IPS-18c (cell line): ENCODE measurements at regions not wholly inside any gene's neighbourhood (a gene's known extent, or its start where the extent isn't known, plus 50 kb on each side); places are given as distances from the start of the nearest gene placed in this dataset.
"Not testable (repeated sequence)": the region's sequence is repeated elsewhere in the genome, so short reads cannot be mapped to it uniquely, and the experiment has no call there.

ENCODE experiments used
- H3K4me3 ChIP-seq: 2 replicates; pipeline ENCODE4 v1.7.0; 2013; ENCODE audit warnings: low read depth, mild to moderate bottlenecking, low read length, moderate library complexity; ENCODE audit not compliant: insufficient read depth
- H3K9me3 ChIP-seq: one replicate; pipeline ENCODE4 v1.6.1; 2013; ENCODE audit warnings: mild to moderate bottlenecking, low read length, moderate library complexity; ENCODE audit not compliant: control insufficient read depth, insufficient read depth

DNA sequence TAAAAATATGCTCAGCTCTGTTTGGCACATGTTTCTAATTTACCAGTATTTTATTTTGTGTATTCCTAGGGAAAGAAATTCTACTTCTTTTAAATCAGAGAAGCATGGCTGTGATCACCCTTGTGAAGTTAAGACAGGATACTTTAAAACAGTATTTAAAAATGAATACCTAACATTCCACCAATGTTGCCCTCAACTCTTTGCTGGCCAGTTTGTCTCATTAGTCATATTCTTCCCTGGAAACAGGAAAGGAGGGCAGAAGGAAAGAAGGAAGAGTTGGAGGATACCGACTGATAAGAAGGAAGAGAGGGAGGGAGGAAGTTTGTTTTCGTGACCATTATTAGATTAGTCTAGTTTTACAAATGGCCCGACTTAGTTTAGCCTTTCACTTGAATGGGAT is 137.4 kb downstream of the PLK2 start:
- H3K4me3 ChIP-seq = no peak overlapping the region

GRCh38 chr5:58318468-58318867 is 141.4 kb downstream of the PLK2 start:
- Histone ChIP-seq H3K9me3 (no peaks in the 10 kb centered on the region), H3K4me3 (no peak overlapping the region)

More for the DNA sequence above, 137.4 kb downstream of the PLK2 start:
- no peaks in the 10 kb centered on the region for H3K9me3 ChIP-seq

GRCh38 chr5:58317808-58318207 is 142.1 kb downstream of the PLK2 start:
- H3K4me3 ChIP-seq = no peak overlapping the region
- H3K9me3 ChIP-seq = no peaks in the 10 kb centered on the region

GRCh38 chr5:58317009-58317408 is 142.9 kb downstream of the PLK2 start:
- Histone ChIP-seq H3K4me3 (no peak overlapping the region), H3K9me3 (no peaks in the 10 kb centered on the region)

GRCh38 chr5:58315794-58316193 is 144.1 kb downstream of the PLK2 start:
- H3K4me3 ChIP-seq = no peak overlapping the region
- no peaks in the 10 kb centered on the region for H3K9me3 ChIP-seq

GRCh38 chr5:58314356-58315210 is 145.3 kb downstream of the PLK2 start:
- H3K4me3 ChIP-seq = no peak overlapping the region
- H3K9me3 ChIP-seq = peaks cover under 1% of the 10 kb centered on the region

- no peak overlapping the region for H3K4me3 ChIP-seq
- peaks cover 3% of the 10 kb centered on the region for H3K9me3 ChIP-seq
Measured at GRCh38 chr5:58312299-58312698, 147.6 kb downstream of the PLK2 start.

GRCh38 chr5:58311526-58311925 is 148.4 kb downstream of the PLK2 start:
- Histone ChIP-seq H3K9me3 (peaks cover 3% of the 10 kb centered on the region), H3K4me3 (no peak overlapping the region)

DNA sequence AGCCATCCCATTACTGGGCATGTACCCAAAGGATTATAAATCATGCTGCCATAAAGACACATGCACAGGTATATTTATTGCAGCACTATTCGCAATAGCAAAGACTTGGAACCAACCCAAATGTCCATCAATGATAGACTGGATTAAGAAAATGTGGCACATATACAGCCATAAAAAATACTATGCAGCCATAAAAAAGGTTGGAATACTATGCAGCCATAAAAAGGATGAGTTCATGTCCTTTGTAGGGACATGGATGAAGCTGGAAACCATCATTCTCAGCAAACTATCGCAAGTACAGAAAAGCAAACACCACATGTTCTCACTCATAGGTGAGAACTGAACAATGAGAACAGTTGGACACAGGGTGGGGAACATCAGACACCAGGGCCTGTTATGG is 151.5 kb downstream of the PLK2 start:
- not testable (repeated sequence) for H3K9me3 ChIP-seq, H3K4me3 ChIP-seq

- Histone ChIP-seq H3K9me3 (no peaks in the 10 kb centered on the region), H3K4me3 (no peak overlapping the region)
Measured at GRCh38 chr5:58300346-58300895, 159.5 kb downstream of the PLK2 start.

DNA sequence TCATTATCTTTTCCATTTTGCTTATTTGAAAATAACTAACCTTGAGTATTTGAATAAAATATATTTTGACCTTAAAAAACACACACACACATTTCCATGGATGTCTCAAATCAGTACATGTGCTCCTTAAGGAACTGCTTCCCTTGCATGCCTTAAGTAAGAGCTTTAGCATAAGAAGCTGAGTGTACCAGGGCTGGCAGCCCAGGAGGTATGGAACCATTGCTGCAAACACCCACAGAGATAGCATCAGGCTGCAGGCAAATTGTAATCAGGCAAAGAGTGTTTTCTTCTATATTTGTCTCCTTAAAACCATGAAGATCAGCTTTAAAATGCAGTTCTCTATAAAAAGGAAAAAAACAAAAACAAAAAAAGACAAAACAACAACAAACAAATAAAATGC is 160.6 kb downstream of the PLK2 start:
- no peak overlapping the region for H3K4me3 ChIP-seq
- H3K9me3 ChIP-seq = no peaks in the 10 kb centered on the region

DNA sequence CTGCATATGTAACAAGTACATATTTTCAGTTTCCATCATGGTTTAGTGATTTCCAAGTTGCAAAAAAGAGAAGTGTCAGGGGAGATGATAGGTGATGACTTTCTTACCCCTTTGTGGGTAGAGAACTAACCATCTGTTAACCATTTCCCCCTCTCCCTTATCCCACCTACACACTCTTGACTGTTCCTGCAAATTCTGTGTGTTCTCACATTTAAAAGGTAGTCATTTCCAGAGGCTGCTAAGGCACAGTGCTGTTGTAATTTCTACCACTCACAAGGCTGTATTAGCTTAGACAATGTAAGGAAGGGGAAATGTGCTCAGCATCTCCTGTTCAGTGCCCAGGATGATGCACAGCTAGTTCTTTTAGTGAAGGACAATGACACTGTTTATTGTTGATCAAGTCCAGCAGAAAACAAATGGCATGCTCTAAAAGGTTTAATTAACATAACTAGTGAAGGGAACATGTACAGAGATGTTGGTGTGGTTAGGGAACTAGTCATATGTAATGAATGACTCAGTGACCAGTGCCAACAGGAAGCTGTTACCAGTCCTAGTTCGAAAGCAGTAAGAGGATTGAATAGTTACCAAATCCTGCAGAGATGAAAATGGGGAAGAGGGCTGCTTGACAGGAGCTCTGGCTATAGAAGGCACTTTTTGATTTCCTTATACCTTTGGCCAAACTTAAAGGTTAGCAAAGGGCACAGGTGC is 165.1 kb downstream of the PLK2 start:
- H3K4me3 ChIP-seq = no peak overlapping the region

GRCh38 chr5:58288275-58288674 is 171.6 kb downstream of the PLK2 start:
- not testable (repeated sequence) for H3K4me3 ChIP-seq, H3K9me3 ChIP-seq

More for the DNA sequence above, 165.1 kb downstream of the PLK2 start:
- no peaks in the 10 kb centered on the region for H3K9me3 ChIP-seq

GRCh38 chr5:58286741-58287140 is 173.1 kb downstream of the PLK2 start:
- no peak overlapping the region for H3K4me3 ChIP-seq
- no peaks in the 10 kb centered on the region for H3K9me3 ChIP-seq

DNA sequence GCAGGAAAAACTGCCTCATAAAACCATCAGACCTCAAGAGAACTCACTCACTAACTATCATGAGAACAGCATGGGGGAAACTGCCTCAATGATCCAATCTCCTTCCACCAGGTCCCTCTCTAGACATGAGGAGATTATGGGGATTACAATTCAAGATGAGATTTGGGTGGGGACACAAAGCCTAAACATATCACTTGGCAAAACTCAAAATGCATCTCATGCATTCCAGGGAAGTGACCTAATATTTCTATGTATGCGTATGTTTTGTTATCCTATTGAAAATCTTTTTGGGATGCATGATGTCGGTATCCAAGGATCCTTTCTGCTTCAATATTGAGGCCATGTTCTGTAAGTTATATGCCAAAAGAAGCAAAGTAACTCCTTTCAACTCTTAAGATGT is 174.0 kb downstream of the PLK2 start:
- Histone ChIP-seq H3K9me3 (no peaks in the 10 kb centered on the region), H3K4me3 (no peak overlapping the region)

GRCh38 chr5:58284886-58285285 is 175.0 kb downstream of the PLK2 start:
- no peaks in the 10 kb centered on the region for H3K9me3 ChIP-seq
- no peak overlapping the region for H3K4me3 ChIP-seq

- H3K9me3 ChIP-seq = no peaks in the 10 kb centered on the region
- no peak overlapping the region for H3K4me3 ChIP-seq
Measured at GRCh38 chr5:58281189-58281588, 178.7 kb downstream of the PLK2 start.

DNA sequence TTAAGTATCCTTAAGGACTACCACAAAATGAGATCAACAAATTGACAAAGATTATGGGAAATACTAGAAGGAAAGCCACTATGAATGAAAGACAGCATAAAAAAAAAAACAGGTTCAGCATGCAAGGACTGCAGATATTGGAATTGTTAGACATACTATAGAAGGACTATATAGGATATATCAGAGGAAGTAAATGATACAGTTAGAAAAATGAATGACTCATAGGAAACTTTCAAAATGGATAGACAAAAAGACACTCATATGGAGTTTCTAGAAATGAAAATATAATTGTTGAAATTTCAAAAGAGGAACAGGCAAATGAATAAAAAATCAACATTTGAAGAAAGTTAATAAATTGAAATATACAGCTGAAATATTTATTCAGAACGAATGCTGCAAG is 180.6 kb downstream of the PLK2 start:
- H3K9me3 ChIP-seq = no peaks in the 10 kb centered on the region
- H3K4me3 ChIP-seq = no peak overlapping the region
